ENCODE measurements at regions not wholly inside any gene's neighbourhood (a gene's known extent, or its start where the extent isn't known, plus 50 kb on each side); places are given as distances from the start of the nearest gene placed in this dataset.

DNA sequence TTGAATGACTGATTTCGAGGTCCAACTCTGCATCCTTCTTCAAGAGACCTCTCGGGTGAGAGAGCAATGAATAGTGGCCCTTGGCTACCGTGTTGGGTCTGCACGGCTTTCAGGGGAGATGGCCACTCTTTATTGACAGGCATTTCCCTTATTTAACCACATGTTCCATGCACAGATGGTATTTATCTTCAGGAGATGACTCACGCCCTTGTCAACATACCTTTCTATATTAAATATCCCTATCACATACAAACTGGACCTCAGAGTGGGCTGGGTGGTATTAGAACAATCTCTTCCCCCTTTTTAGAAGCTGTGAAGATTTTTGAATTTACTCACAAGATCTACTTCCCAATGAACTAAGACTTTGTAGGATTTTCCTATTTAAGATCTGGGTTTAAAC lies 109.6 kb upstream of the CDC42EP3 start:
- Histone ChIP-seq H3K27me3 (ENCODE audit: control insufficient read depth, insufficient read depth, low read length, poor library complexity, severe bottlenecking) (no peaks in the 10 kb centered on the region), H3K4me1 (ENCODE audit: control insufficient read depth, insufficient read depth, low read length) (no peaks in the 10 kb centered on the region), H3K9me3 (ENCODE audit: control insufficient read depth, low read length) (peaks cover 11% of the 10 kb centered on the region), H3K27ac (ENCODE audit: low read depth, low read length) (no peak overlapping the region), H3K4me3 (ENCODE audit: low read length) (no peak overlapping the region), H3K9ac (ENCODE audit: extremely low read depth, low read length, poor library complexity, severe bottlenecking) (no peak overlapping the region), H3K36me3 (ENCODE audit: control insufficient read depth, insufficient read depth, low read length) (no peaks in the 10 kb centered on the region)
- Mint-ChIP-seq H3K36me3 (ENCODE audit: low read depth) (no peaks in the 10 kb centered on the region), H3K27ac (no peak overlapping the region), H3K27me3 (ENCODE audit: insufficient read depth) (no peaks in the 10 kb centered on the region), H3K9me3 (peaks cover 2% of the 10 kb centered on the region), H3K4me1 (peaks cover 4% of the 10 kb centered on the region), H3K4me3 (no peak overlapping the region)
- TF ChIP-seq, protein P1, sequence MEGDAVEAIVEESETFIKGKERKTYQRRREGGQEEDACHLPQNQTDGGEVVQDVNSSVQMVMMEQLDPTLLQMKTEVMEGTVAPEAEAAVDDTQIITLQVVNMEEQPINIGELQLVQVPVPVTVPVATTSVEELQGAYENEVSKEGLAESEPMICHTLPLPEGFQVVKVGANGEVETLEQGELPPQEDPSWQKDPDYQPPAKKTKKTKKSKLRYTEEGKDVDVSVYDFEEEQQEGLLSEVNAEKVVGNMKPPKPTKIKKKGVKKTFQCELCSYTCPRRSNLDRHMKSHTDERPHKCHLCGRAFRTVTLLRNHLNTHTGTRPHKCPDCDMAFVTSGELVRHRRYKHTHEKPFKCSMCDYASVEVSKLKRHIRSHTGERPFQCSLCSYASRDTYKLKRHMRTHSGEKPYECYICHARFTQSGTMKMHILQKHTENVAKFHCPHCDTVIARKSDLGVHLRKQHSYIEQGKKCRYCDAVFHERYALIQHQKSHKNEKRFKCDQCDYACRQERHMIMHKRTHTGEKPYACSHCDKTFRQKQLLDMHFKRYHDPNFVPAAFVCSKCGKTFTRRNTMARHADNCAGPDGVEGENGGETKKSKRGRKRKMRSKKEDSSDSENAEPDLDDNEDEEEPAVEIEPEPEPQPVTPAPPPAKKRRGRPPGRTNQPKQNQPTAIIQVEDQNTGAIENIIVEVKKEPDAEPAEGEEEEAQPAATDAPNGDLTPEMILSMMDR (conservative IDR thresholded peaks at IDR 0.05), result no peak
- DNase-seq, result no peak
- 94 to 95% methylated on average over 5 of the region's 5 CpGs for WGBS, 2 experiments (ENCODE audit: insufficient coverage in 1 of 2, insufficient read length in 1 of 2)

DNA sequence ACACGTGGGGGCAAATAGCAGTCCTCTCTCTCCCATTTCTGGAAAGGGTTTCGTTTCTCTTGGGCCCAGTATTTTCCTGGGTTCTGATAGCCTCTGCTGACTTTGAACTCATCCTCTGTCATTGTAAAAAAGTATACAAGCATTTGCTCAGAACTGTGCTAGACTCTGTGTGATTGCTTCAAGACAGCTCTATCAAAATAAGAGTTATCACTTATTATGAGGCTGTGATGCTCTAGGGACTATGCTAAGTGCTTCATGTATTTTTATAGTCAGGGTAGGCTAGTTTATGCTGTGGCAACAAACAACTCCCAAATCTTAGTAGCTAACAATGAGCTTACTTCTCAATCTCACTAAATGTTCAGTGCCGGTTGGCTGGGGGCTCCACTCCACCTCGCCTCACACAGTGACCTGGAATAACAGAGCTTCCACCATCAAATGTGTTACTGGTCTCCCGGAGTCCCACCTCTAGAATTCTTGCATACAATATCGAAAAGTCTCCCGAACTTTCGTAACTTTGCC lies 110.8 kb upstream of the CDC42EP3 start:
- no peaks in the 10 kb centered on the region for H3K4me1 Mint-ChIP-seq
- no peak overlapping the region for H3K27ac ChIP-seq (ENCODE audit: low read depth, low read length)
- WGBS, 2 experiments (ENCODE audit: insufficient coverage in 1 of 2, insufficient read length in 1 of 2), result 92 to 97% methylated on average over 4 to 8 of the region's 8 CpGs

DNA sequence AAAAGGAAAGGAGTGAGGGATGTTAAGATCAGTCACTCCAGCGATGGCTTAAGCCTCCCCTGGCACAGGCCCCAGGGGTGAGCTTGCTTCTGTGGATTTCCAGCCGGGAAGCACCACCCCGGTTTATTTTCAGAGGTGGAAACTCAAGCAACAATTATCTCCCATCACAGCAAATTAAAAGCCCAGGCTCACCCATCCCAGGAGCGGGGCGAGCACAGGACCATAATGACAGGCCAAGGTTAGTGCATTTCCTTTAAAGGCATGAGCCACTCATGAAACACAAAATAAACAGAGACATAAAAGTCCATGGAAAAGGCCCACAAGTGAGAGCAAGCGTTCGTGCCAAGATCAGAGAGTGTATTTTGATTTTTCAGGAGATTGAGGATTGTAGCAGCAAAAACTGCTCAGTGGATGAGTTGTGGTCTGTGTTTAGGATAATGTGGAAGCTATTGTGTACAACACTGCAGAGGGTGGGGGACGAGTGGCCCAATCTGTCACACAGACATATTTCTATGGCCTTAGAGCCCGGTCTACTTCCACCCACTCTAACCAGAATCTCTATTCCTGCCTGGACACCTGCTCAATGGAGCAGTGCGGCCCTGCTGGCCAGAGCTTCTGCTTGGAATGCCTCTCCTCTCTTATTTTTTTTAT lies 111.4 kb upstream of the CDC42EP3 start:
- H3K27ac Mint-ChIP-seq, result no peak overlapping the region
- H3K27ac ChIP-seq (ENCODE audit: low read depth, low read length), result no peak overlapping the region
- H3K4me1 Mint-ChIP-seq, result no peaks in the 10 kb centered on the region
- H3K9me3 Mint-ChIP-seq, result peaks cover 2% of the 10 kb centered on the region
- H3K27me3 Mint-ChIP-seq (ENCODE audit: insufficient read depth), result no peaks in the 10 kb centered on the region
- DNase-seq, result no peak
- no peak overlapping the region for H3K9ac ChIP-seq (ENCODE audit: extremely low read depth, low read length, poor library complexity, severe bottlenecking)
- peaks cover 29% of the 10 kb centered on the region for H3K9me3 ChIP-seq (ENCODE audit: control insufficient read depth, low read length)
- H3K36me3 ChIP-seq (ENCODE audit: control insufficient read depth, insufficient read depth, low read length), result no peaks in the 10 kb centered on the region
- no peaks in the 10 kb centered on the region for H3K36me3 Mint-ChIP-seq (ENCODE audit: low read depth)
- WGBS, 2 experiments (ENCODE audit: insufficient coverage in 1 of 2, insufficient read length in 1 of 2), result 90 to 91% methylated on average over 4 to 10 of the region's 10 CpGs
- H3K4me3 ChIP-seq (ENCODE audit: low read length), result no peak overlapping the region
- TF ChIP-seq, protein P1 (conservative IDR thresholded peaks at IDR 0.05), result no peak
- no peak overlapping the region for H3K4me3 Mint-ChIP-seq
- no peaks in the 10 kb centered on the region for H3K27me3 ChIP-seq (ENCODE audit: control insufficient read depth, insufficient read depth, low read length, poor library complexity, severe bottlenecking)
- H3K4me1 ChIP-seq (ENCODE audit: control insufficient read depth, insufficient read depth, low read length), result no peaks in the 10 kb centered on the region

More for the DNA sequence above, 110.8 kb upstream of the CDC42EP3 start:
- Histone ChIP-seq H3K36me3 (ENCODE audit: control insufficient read depth, insufficient read depth, low read length) (no peaks in the 10 kb centered on the region), H3K9me3 (ENCODE audit: control insufficient read depth, low read length) (peaks cover 23% of the 10 kb centered on the region), H3K4me3 (ENCODE audit: low read length) (no peak overlapping the region), H3K9ac (ENCODE audit: extremely low read depth, low read length, poor library complexity, severe bottlenecking) (no peak overlapping the region), H3K4me1 (ENCODE audit: control insufficient read depth, insufficient read depth, low read length) (no peaks in the 10 kb centered on the region), H3K27me3 (ENCODE audit: control insufficient read depth, insufficient read depth, low read length, poor library complexity, severe bottlenecking) (no peaks in the 10 kb centered on the region)
- DNase-seq, result no peak
- Mint-ChIP-seq H3K9me3 (peaks cover 2% of the 10 kb centered on the region), H3K27me3 (ENCODE audit: insufficient read depth) (no peaks in the 10 kb centered on the region), H3K36me3 (ENCODE audit: low read depth) (no peaks in the 10 kb centered on the region), H3K4me3 (no peak overlapping the region), H3K27ac (no peak overlapping the region)
- TF ChIP-seq, protein P1 (conservative IDR thresholded peaks at IDR 0.05), result no peak

All from endodermal cell (in vitro differentiated cells).